ENCODE measurements at regions not wholly inside any gene's neighbourhood (a gene's known extent, or its start where the extent isn't known, plus 50 kb on each side); places are given as distances from the start of the nearest gene placed in this dataset.

GRCh38 chr18:75828379-75828778, 400.9 kb upstream of the SMIM21 start:
- TF ChIP-seq CTCF (conservative IDR thresholded peaks at IDR 0.05) (no peak), EZH2 (IDR thresholded peaks at IDR 0.05; ENCODE audit: low read depth) (no peak)
